MCF 10A (cell line): ENCODE measurements at regions not wholly inside any gene's neighbourhood (a gene's known extent, or its start where the extent isn't known, plus 50 kb on each side); places are given as distances from the start of the nearest gene placed in this dataset.

ENCODE experiments used
- BruUV-seq: library from RNA; stranded (reverse); fragments of 400-500 nt; replicated peaks from 2 replicates; lab custom pipeline; 2021; lab: Mats Ljungman, UMichigan
- CTCF ChIA-PET: fragments of 300-600 bp; sonication (Branson Sonifier 250); formaldehyde crosslinking; extraction: SDS; loops from one replicate; lab custom pipeline; 2021; ENCODE audit warnings: antibody characterized with exemption, inconsistent platforms; lab: Yijun Ruan, JAX
- POLR2A ChIA-PET: fragments of 300-600, 350-650 bp; sonication (Branson Sonifier 250); formaldehyde crosslinking; extraction: SDS; loops from one replicate; lab custom pipeline; 2020; ENCODE audit warnings: antibody characterized with exemption, inconsistent platforms; lab: Yijun Ruan, JAX
- DNase-seq: peaks from one replicate; pipeline ENCODE4 v3.0.0-alpha.2; 2018; ENCODE audit not compliant: unreplicated experiment
- H3K27ac Mint-ChIP-seq: one replicate; pipeline ENCODE4 v1.8.0; 2022; ENCODE audit warnings: mild to moderate bottlenecking, low read depth, mixed read lengths; ENCODE audit not compliant: unreplicated experiment
- H3K27me3 Mint-ChIP-seq: one replicate; pipeline ENCODE4 v1.8.0; 2022; ENCODE audit warnings: mixed read lengths; ENCODE audit not compliant: insufficient read depth, unreplicated experiment
- H3K36me3 Mint-ChIP-seq: one replicate; pipeline ENCODE4 v1.8.0; 2022; ENCODE audit warnings: mild to moderate bottlenecking, moderate library complexity, mixed read lengths; ENCODE audit not compliant: insufficient read depth, unreplicated experiment
- H3K4me1 Mint-ChIP-seq: one replicate; pipeline ENCODE4 v1.8.0; 2022; ENCODE audit warnings: mixed read lengths; ENCODE audit not compliant: insufficient read depth, unreplicated experiment
- H3K4me3 Mint-ChIP-seq: one replicate; pipeline ENCODE4 v1.8.0; 2022; ENCODE audit warnings: mild to moderate bottlenecking, moderate library complexity, mixed read lengths; ENCODE audit not compliant: unreplicated experiment
- H3K9me3 Mint-ChIP-seq: one replicate; pipeline ENCODE4 v1.8.0; 2022; ENCODE audit warnings: mixed read lengths; ENCODE audit not compliant: unreplicated experiment
- CTCF ChIP-seq: fragments of 200-600 bp; IDR thresholded peaks from one replicate; pipeline ENCODE4 v1.8.0; 2022; ENCODE audit warnings: antibody characterized with exemption, mild to moderate bottlenecking; ENCODE audit not compliant: unreplicated experiment
- intact Hi-C: fragments of 100-400 bp; cut with micrococcal nuclease; formaldehyde crosslinking; loops from 2 replicates; pipeline ENCODE4 v1.14.1; 2022

- H3K4me1 Mint-ChIP-seq, result no peaks in the 10 kb centered on the region
- no TSS peak for BruUV-seq
- ChIA-PET CTCF (interaction anchor here (0.6 kb wide), 1 partner anchor 14 kb away, joined by 5 read pairs; no protein-coding TSS in a partner anchor), POLR2A (no interaction called here)
- no peak overlapping the region for H3K27ac Mint-ChIP-seq
- intact Hi-C loops, result no loop called here
- no peak overlapping the region for H3K4me3 Mint-ChIP-seq
- no peaks in the 10 kb centered on the region for H3K9me3 Mint-ChIP-seq
- H3K36me3 Mint-ChIP-seq, result no peaks in the 10 kb centered on the region
- H3K27me3 Mint-ChIP-seq, result no peaks in the 10 kb centered on the region
- no peak for DNase-seq
- TF ChIP-seq CTCF, result no peak
Measured at GRCh38 chr3:25957026-25957425, 167.1 kb downstream of the OXSM start.

GRCh38 chr3:25960776-25961175, 170.9 kb downstream of the OXSM start:
- ChIA-PET CTCF (interaction anchor here (0.6 to 2.8 kb wide), 6 partner anchors 22 to 751 kb away, joined by 3 to 19 read pairs (median 5); no protein-coding TSS in a partner anchor), POLR2A (interaction anchor here (0.7 to 1.2 kb wide), 2 partner anchors 172 to 311 kb away, joined by 3 to 4 read pairs; no protein-coding TSS in a partner anchor)
- DNase-seq, result no peak
- Mint-ChIP-seq H3K9me3 (no peaks in the 10 kb centered on the region), H3K36me3 (no peaks in the 10 kb centered on the region), H3K27ac (no peak overlapping the region), H3K4me3 (no peak overlapping the region), H3K27me3 (no peaks in the 10 kb centered on the region), H3K4me1 (no peaks in the 10 kb centered on the region)
- TF ChIP-seq CTCF, result no peak
- BruUV-seq, result no TSS peak
- intact Hi-C loops, result loop anchor here (5.0 kb wide), 2 partner anchors 118 to 298 kb away; partner anchors contain the start of gene TOP2B

- Mint-ChIP-seq H3K27ac (no peak overlapping the region), H3K4me1 (no peaks in the 10 kb centered on the region), H3K27me3 (no peaks in the 10 kb centered on the region), H3K4me3 (no peak overlapping the region), H3K9me3 (no peaks in the 10 kb centered on the region), H3K36me3 (no peaks in the 10 kb centered on the region)
- TF ChIP-seq CTCF, result peak; percentile 48
- BruUV-seq, result no TSS peak
- CTCF ChIA-PET, result interaction anchor here (0.6 to 2.8 kb wide), 17 partner anchors 7 to 316 kb away, joined by 3 to 19 read pairs (median 5); no protein-coding TSS in a partner anchor
- peak; percentile 45 for DNase-seq
- intact Hi-C loops, result loop anchor here (1.0 to 5.0 kb wide), 4 partner anchors 120 to 750 kb away; partner anchors contain the start of gene TOP2B
- POLR2A ChIA-PET, result interaction anchor here (0.6 to 0.7 kb wide), 3 partner anchors 308 to 337 kb away, joined by 3 to 4 read pairs (median 3); no protein-coding TSS in a partner anchor
Measured at GRCh38 chr3:25962255-25962654, 172.4 kb downstream of the OXSM start.

GRCh38 chr3:25964141-25964540, 174.3 kb downstream of the OXSM start:
- POLR2A ChIA-PET, result no interaction called here
- BruUV-seq, result no TSS peak
- no peaks in the 10 kb centered on the region for H3K4me1 Mint-ChIP-seq
- no peak for TF ChIP-seq CTCF
- no peaks in the 10 kb centered on the region for H3K27me3 Mint-ChIP-seq
- H3K4me3 Mint-ChIP-seq, result no peak overlapping the region
- no peak overlapping the region for H3K27ac Mint-ChIP-seq
- H3K36me3 Mint-ChIP-seq, result no peaks in the 10 kb centered on the region
- no peak for DNase-seq
- no peaks in the 10 kb centered on the region for H3K9me3 Mint-ChIP-seq
- CTCF ChIA-PET, result interaction anchor here (1.1 to 2.0 kb wide), 2 partner anchors 32 to 316 kb away, joined by 4 to 8 read pairs; no protein-coding TSS in a partner anchor
- intact Hi-C loops, result loop anchor here (5.0 kb wide), 2 partner anchors 122 to 302 kb away; partner anchors contain the start of gene TOP2B
